HepG2 (cell line): ENCODE measurements at regions not wholly inside any gene's neighbourhood (a gene's known extent, or its start where the extent isn't known, plus 50 kb on each side); places are given as distances from the start of the nearest gene placed in this dataset.

ENCODE experiments used
- CTCF ChIP-seq: sonication (generic); formaldehyde crosslinking; IDR thresholded peaks from 2 replicates; pipeline ENCODE4 v1.5.0; 2020; ENCODE audit warnings: mild to moderate bottlenecking, missing genetic modification reagents, moderate library complexity
- DNMT1 ChIP-seq: sonication (generic); formaldehyde crosslinking; IDR thresholded peaks from 2 replicates; pipeline ENCODE4 v1.5.1; 2020; ENCODE audit warnings: mild to moderate bottlenecking, missing genetic modification reagents
- KLF12 ChIP-seq: sonication (generic); formaldehyde crosslinking; IDR thresholded peaks from 2 replicates; pipeline ENCODE4 v1.4.0; 2020; ENCODE audit warnings: missing genetic modification reagents, borderline replicate concordance
- MAX ChIP-seq: IDR thresholded peaks from 2 replicates; pipeline ENCODE4 v1.6.1; 2012; ENCODE audit warnings: inconsistent platforms
- MTF1 ChIP-seq: sonication (generic); formaldehyde crosslinking; IDR thresholded peaks from 2 replicates; pipeline ENCODE4 v1.5.0; 2020; ENCODE audit warnings: missing genetic modification reagents
- NFE2 ChIP-seq: sonication (generic); formaldehyde crosslinking; IDR thresholded peaks from 2 replicates; pipeline ENCODE4 v1.4.0; 2020; ENCODE audit warnings: missing genetic modification reagents
- POLR2A ChIP-seq, 2 experiments: IDR thresholded peaks; 2 replicates each; pipeline ENCODE4 v1.6.1; 2011; ENCODE audit warnings: low read depth in 2 of 2, low read length in 2 of 2, mild to moderate bottlenecking in 1 of 2, moderate library complexity in 1 of 2; ENCODE audit not compliant: insufficient read depth in 1 of 2
- SP1 ChIP-seq, 2 experiments: fragments of 450-650 bp in 1 of 2; sonication (generic) in 1 of 2; formaldehyde crosslinking in 1 of 2; IDR thresholded peaks; 2 replicates each; pipeline versions ENCODE4 v1.4.0 to v1.6.1; 2016 to 2020; ENCODE audit warnings: missing genetic modification reagents in 1 of 2
- ZNF12 ChIP-seq: sonication (generic); formaldehyde crosslinking; IDR thresholded peaks from 2 replicates; pipeline ENCODE4 v1.5.0; 2020; ENCODE audit warnings: missing genetic modification reagents
- ZNF331 ChIP-seq: sonication (generic); formaldehyde crosslinking; IDR thresholded peaks from 2 replicates; pipeline ENCODE4 v1.4.0; 2020; ENCODE audit warnings: missing genetic modification reagents
- ZNF431 ChIP-seq: sonication (generic); formaldehyde crosslinking; IDR thresholded peaks from 2 replicates; pipeline ENCODE4 v1.9.0; 2022; ENCODE audit warnings: missing genetic modification reagents, low read depth, mild to moderate bottlenecking, borderline replicate concordance
- ZNF670 ChIP-seq: sonication (generic); formaldehyde crosslinking; IDR thresholded peaks from 2 replicates; pipeline ENCODE4 v1.8.0; 2022; ENCODE audit warnings: mild to moderate bottlenecking, missing genetic modification reagents, borderline replicate concordance

DNA sequence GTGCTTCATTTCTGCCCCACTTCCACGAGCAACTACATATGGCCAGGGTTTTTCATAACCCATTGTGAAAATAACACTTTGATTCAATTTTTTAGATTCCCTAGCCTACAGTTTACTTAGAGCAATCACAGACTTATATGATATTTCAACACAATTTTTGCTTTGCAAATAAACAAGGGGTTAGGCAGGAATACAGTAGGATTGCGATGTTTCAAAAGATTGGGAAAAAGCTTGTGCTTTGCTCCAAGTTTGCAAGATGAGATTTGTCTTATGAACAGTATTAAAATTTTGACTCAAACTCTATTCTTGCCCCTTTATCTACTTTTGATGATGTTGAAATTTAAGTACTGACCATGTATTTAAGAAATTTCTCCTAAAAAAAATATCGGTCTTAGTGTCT is 814.5 kb upstream of the PIK3C3 start:
- TF ChIP-seq SP1 (IDR thresholded peaks at IDR 0.05) = no peak
- no peak for TF ChIP-seq SP1 (CRISPR knock-in tag; IDR thresholded peaks at IDR 0.05)
- no peak for TF ChIP-seq NFE2 (CRISPR knock-in tag)
- TF ChIP-seq CTCF (CRISPR knock-in tag) = no peak
- no peak for TF ChIP-seq ZNF12
- no peak for TF ChIP-seq MAX
- TF ChIP-seq ZNF670 (CRISPR knock-in tag) = no peak
- no peak for TF ChIP-seq POLR2A (IDR thresholded peaks at IDR 0.05; ENCODE audit: insufficient read depth in 1 of 2, low read depth in 2 of 2, low read length in 2 of 2)
- TF ChIP-seq KLF12 (CRISPR knock-in tag) = no peak
- no peak for TF ChIP-seq MTF1
- TF ChIP-seq ZNF331 (CRISPR knock-in tag) = no peak
- TF ChIP-seq ZNF431 (CRISPR knock-in tag) = no peak
- no peak for TF ChIP-seq DNMT1 (CRISPR knock-in tag)
